Muscle of back (tissue), 3 donors: ENCODE measurements at regions not wholly inside any gene's neighbourhood (a gene's known extent, or its start where the extent isn't known, plus 50 kb on each side); places are given as distances from the start of the nearest gene placed in this dataset.
A peak's percentile ranks its signal among the peaks of the same experiment; 100 is the strongest.
"Not testable (repeated sequence)": the region's sequence is repeated elsewhere in the genome, so short reads cannot be mapped to it uniquely, and the experiment has no call there.

Experiments
- DNase-seq, 3 donors: peaks; one replicate each; pipeline versions ENCODE4 v3.0.0 to v3.0.0-alpha.2; 2013

GRCh38 chr1:219560856-219561255 is 52.0 kb downstream of the ZC3H11B start:
- DNase-seq: no peak

DNA sequence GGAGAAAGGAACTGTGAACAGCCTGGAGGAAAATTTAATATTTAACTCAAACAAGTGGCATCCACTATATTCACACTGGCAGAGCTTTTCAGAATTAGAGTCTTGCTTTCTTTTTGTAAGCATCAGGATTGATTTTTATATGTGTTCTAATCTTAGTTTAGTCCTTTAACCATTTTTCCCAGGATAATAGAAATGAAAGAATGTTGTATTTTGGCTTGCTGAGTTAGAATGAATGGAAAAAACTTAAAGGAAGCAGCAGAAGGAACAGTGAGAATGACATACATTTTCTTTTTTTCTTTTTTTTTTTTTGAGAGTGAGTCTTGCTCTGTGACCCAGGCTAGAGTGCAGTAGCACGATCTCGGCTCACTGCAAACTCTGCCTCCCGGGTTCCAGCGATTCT is 53.0 kb downstream of the ZC3H11B start:
- peak in 1 of 3 donors; percentile 59 for DNase-seq

DNA sequence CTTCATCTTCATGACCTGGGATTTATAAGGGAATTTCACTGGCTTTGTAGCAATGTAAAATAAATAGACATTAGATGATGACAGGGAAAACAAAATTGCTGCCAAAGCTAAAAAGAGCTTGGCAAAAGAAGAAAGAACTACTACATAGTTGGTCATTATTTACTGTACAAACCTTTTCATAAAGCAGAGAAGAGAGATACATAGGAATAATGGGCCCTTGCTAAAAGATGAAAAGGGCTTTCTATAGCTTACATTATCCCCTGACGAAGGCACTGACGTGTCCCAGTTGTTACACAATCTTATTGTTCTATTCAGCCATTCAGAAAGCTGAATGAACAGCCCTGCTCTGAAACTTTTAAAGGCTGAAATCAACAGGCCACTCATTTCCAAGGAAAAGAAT is 57.1 kb downstream of the ZC3H11B start:
- DNase-seq: peak; percentile 56 to 86 (median 64)

GRCh38 chr1:219555031-219555692 is 57.7 kb downstream of the ZC3H11B start:
- DNase-seq: peak in 1 of 3 donors; percentile 16

- DNase-seq: no peak
These were observed 58.9 kb downstream of the ZC3H11B start for GRCh38 chr1:219553934-219554502.

GRCh38 chr1:219550201-219550600 is 62.7 kb downstream of the ZC3H11B start:
- peak in 1 of 3 donors; percentile 30 for DNase-seq

DNA sequence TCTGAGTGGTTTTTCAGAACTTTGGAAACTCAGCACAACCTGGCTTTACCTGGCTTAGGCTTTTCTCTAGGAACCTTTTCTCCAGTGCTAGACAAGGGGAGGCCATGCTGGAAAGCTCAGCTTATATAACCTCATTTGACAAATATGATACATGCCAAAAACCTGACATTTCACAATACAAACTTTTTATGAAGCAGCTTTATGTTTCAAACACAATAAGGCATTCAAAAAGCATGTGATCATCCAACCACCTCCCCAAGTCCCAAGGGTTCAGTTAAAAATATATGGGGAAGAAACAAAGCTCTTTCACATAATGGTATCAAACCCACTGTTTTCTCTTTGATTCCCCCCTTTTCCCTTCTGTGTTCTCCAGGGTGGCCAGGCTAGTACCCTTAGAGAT is 63.7 kb downstream of the ZC3H11B start:
- no peak for DNase-seq

DNA sequence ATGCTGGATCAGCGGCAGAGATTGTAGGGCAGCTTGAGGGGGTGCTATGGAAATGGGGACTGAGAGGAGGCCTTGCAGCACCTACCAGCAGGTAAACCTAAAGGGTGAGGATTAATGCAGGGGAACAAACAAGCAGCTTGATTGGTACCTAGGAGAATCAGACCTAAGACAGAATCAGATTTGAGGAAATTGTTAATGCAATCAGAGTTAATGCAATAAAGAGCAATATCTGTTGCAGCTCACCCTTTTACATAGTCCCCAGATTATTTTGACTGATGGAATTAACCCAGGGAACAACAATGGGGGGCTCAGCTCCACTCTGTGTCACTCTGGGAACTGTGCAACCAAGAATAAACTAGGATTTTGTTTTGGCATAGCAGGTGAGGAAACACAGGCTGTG is 64.5 kb downstream of the ZC3H11B start:
- DNase-seq: no peak

DNA sequence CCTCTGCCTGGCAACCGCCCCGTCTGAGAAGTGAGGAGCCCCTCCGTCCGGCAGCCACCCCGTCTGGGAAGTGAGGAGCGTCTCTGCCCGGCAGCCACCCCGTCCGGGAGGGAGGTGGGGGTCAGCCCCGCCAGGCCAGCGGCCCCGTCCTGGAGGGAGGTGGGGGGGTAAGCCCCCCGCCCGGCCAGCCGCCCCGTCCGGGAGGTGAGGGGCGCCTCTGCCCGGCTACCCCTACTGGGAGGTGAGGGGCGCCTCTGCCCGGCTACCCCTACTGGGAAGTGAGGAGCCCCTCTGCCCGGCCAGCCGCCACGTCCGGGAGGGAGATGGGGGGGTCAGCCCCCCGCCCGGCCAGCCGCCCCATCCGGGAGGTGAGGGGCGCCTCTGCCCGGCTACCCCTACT is 67.1 kb downstream of the ZC3H11B start:
- not testable (repeated sequence) for DNase-seq

DNA sequence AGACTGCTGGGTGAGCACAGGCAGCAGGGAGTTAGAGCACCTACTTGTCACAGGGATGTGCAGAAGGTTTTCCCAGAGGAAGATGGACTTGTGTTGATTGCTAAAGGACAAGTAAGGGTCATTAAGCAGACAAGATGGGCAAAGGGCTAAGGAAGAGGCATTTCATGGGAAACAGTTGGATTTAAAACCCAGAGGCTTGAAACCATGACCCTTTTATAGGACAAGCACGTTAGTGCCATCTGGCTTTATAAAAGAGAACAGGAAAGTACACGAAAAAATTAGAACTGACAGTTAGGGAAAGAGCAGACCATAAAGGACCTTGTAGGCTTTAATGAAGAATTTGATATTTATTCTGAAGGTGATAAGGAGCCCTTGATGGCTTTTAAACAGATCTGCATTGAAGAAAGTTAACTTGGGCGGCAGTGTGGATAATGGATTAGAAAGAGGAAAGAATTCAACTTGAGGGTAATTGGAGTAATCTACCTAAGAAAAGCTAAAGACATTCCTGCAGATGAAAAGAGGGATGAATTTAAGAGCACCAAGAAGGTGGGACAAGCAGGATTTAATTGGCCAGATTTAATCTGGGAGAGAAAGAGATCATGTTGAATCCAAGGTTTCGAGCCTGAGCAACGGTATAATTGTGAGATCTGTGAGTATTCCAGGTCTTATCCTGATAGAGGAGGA is 68.6 kb downstream of the ZC3H11B start:
- peak in 1 of 3 donors; percentile 55 for DNase-seq

DNA sequence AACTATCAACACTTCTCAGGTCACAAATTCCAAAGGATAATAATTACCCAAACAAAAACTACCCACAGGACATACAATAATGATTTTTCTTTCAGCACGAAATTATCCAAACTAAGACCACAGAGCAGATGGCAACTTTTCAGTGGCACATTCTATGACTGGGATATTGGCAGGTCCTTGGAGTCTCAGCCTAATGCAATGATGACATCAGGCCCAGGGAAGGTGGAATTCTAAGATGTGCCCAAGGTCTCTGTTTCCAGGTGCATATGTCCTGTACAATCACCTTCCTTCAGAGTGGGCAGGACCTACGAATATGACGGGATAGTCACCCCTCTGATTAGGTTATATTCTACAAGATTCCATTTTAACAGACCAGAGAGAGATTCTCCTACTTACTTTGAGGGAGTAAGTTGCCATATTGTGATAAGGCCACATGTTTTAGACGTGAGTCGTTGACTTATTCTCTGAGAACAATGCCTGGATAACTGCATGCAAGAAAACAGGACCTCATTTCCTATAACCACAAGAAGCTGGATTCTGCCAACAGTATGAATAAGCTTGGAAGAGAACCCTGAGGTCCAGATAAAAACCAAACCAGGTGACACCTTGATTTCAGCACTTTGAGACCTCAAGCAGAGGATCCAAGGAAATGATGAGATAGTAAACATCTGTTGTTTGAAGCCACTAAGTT is 69.9 kb downstream of the ZC3H11B start:
- no peak for DNase-seq

GRCh38 chr1:219541946-219542345 is 71.0 kb downstream of the ZC3H11B start:
- no peak for DNase-seq

DNA sequence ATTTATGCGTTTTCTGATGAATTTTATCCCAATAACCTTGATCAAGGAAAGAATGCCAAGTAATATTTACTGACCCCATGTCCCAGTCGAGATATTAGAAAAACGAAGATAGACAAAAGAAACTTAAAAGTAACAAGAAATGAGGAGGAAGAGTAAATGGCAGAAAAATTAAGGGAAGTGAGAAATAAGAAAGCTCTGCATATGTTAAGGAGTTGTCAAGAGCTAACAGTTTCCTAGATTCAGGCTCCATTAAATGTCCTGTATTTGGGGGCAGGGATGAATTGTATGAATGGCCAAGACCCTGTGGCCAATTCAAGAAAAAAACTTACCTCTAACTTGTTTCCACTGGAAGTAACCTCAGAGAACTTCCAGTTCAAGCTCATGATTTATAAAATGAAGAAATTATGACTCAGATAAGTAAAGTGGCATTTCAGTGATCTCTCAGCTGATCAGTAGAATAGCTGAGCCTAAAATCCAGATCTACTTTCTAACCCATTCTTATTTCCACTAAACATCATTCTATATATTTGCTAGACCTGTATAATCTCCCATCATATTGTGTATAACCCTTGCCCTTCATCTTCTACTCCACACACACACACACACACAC is 73.2 kb downstream of the ZC3H11B start:
- no peak for DNase-seq

DNA sequence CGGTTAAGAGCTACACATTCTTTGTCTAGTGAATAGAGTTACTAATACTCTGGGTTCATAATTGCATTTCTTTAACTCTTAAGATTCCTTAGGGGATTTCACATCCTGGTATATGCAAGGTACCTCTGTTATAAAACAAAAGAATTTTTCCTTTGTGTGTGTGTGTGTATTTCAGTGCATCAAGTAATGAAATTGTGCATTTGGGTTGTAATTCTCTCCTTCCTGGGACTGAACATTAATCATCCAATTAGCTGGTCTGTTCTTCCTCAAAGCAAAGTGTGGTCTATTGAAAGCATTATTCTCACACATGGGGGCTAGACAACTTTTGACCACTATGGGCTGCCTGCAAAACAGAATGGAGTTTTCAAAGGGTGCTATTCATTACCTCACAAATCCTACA is 74.0 kb downstream of the ZC3H11B start:
- DNase-seq: no peak

- DNase-seq: no peak
These were observed 75.7 kb downstream of the ZC3H11B start for GRCh38 chr1:219537223-219537631.

GRCh38 chr1:219536038-219536437 is 76.9 kb downstream of the ZC3H11B start:
- no peak for DNase-seq

GRCh38 chr1:219534991-219535390 is 77.9 kb downstream of the ZC3H11B start:
- peak; percentile 18 to 73 (median 38) for DNase-seq

DNA sequence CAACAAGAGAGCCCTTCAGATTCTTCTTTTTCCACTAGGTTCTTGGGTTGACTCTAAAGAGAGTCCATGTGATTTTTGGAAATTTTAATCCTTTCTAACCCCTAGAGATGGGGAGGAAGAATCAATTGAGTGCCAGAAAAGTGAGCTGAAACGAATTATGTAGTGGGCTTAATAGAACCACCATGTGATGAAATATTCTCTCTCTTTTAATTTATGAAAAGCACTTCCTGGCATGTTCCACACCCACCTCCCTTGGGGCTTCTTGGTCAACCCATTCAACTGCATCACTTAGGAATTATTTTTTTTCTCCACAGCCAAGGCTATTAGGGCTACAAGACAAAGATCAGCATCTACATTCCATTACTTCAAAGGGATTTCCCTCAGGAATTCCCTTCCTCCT is 79.6 kb downstream of the ZC3H11B start:
- peak in 2 of 3 donors; percentile 27 to 67 for DNase-seq

DNA sequence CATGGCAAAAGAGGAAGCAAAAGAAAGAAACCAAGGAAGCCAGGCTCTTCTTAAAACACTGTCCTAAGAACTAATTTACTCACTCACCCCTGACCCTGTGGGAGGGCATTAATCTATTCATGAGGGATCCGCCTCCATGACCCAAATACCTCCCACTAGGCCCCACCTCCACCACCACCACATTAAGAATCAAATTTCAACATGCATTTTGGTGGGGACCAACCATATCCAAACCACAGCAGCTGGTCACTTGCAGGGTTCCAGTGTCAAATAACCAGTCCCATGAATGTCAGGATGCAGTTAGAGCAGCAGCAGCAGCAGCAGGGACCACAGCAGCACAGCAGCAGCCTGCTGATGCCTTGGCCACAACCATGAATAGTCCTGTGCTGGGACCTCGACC is 83.8 kb downstream of the ZC3H11B start:
- no peak for DNase-seq

- DNase-seq: no peak
These were observed 84.3 kb downstream of the ZC3H11B start for GRCh38 chr1:219528633-219529032.

DNA sequence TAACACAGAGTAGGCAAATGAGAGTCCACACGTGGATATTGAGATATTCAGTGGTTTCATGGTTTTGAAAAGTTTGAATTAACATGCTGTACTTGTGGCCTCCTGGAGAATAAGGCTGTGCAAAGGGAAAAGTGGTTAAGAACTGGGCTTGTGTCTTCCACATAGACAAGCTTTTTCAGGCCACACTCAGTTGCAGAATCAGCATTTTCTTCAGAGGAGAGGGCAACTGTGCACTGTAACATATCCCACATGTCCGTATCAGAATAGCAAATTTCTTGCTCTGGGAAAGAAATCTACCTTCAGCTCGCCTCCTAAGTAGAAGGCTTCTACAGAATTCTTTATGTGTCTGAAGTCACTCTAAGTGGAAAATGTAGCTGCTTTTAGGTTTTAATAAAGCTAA is 84.9 kb downstream of the ZC3H11B start:
- DNase-seq: no peak

DNA sequence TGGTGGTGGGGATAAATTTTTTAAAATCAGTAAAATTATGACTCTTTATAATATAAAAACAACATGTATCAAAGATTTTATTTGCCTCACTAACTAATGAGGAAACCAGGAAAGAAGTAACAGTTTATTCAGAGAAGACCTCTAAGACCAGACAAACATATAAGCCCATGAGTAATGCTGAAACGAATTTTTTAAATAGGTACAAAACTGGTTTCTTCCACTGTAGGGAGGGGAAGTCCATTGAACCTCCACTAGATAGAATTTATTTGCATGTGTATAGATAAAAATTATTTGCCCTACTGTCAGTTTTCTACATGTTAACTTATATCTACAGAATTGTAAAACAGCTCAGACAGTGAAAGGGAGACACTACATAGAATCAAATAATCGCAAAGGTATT is 86.8 kb downstream of the ZC3H11B start:
- no peak for DNase-seq
